Neural progenitor cell (in vitro differentiated cells): ENCODE measurements at regions not wholly inside any gene's neighbourhood (a gene's known extent, or its start where the extent isn't known, plus 50 kb on each side); places are given as distances from the start of the nearest gene placed in this dataset.
"Not testable (repeated sequence)": the region's sequence is repeated elsewhere in the genome, so short reads cannot be mapped to it uniquely, and the experiment has no call there.

ENCODE experiments used
- CTCF ChIP-seq: fragments of 200-600 bp; sonication (generic); IDR thresholded peaks from 2 replicates; pipeline ENCODE4 v1.5.1; 2017; ENCODE audit warnings: antibody characterized with exemption, mild to moderate bottlenecking
- EZH2 ChIP-seq: fragments of 200-600 bp; sonication (generic); IDR thresholded peaks from 2 replicates; pipeline ENCODE4 v1.6.1; 2017; ENCODE audit warnings: antibody characterized with exemption, mild to moderate bottlenecking, moderate library complexity
- EZH2phosphoT487 ChIP-seq: fragments of 200-600 bp; sonication (generic); IDR thresholded peaks from 2 replicates; pipeline ENCODE4 v1.6.1; 2017; ENCODE audit warnings: antibody characterized with exemption

GRCh38 chrX:40863260-40863659 lies 127.9 kb upstream of the MED14 start:
- TF ChIP-seq EZH2, CTCF, EZH2phosphoT487: not testable (repeated sequence)
